Activated CD4-positive, alpha-beta T cell treated with anti-CD3 and anti-CD28 coated beads for 36 hours (primary cell): ENCODE measurements at regions not wholly inside any gene's neighbourhood (a gene's known extent, or its start where the extent isn't known, plus 50 kb on each side); places are given as distances from the start of the nearest gene placed in this dataset.

Source experiments
- ATAC-seq: fragments of 200-7000 bp; cut with Tn5 transposase; one replicate; pipeline ENCODE4 v1.10.0; 2021; ENCODE audit warnings: mild to moderate bottlenecking, moderate library complexity
- CTCF ChIA-PET: fragments of 350-600 bp; sonication (Branson Sonifier 250); formaldehyde crosslinking; loops from one replicate; lab custom pipeline; 2021; ENCODE audit warnings: antibody characterized with exemption; lab: Charles Lee
- POLR2A ChIA-PET: fragments of 350-600 bp; sonication (Branson Sonifier 250); formaldehyde crosslinking; loops from one replicate; lab custom pipeline; 2021; ENCODE audit warnings: antibody characterized with exemption, inconsistent platforms; lab: Charles Lee
- DNase-seq: peaks from one replicate; pipeline ENCODE4 v3.0.0-alpha.2; 2020
- H3K27ac Mint-ChIP-seq: one replicate; pipeline ENCODE4 v1.8.0; 2021; ENCODE audit warnings: mixed read lengths
- H3K27me3 Mint-ChIP-seq: one replicate; pipeline ENCODE4 v1.8.0; 2021; ENCODE audit warnings: mixed read lengths
- H3K36me3 Mint-ChIP-seq: one replicate; pipeline ENCODE4 v1.8.0; 2021; ENCODE audit warnings: low read depth, mixed read lengths
- H3K4me1 Mint-ChIP-seq: one replicate; pipeline ENCODE4 v1.8.0; 2021; ENCODE audit warnings: mixed read lengths
- H3K4me3 Mint-ChIP-seq: one replicate; pipeline ENCODE4 v1.8.0; 2021; ENCODE audit warnings: mild to moderate bottlenecking, moderate library complexity, mixed read lengths
- H3K9me3 Mint-ChIP-seq: one replicate; pipeline ENCODE4 v1.8.0; 2021; ENCODE audit warnings: low read depth, mixed read lengths
- intact Hi-C, 2 experiments: fragments of 100-400 bp; cut with DNase I in 1 of 2; cut with micrococcal nuclease in 1 of 2; formaldehyde crosslinking; loops; one replicate each; pipeline versions ENCODE4 v1.14.2 to v1.15.1; 2022 to 2024; cut with DNase I, micrococcal nuclease

DNA sequence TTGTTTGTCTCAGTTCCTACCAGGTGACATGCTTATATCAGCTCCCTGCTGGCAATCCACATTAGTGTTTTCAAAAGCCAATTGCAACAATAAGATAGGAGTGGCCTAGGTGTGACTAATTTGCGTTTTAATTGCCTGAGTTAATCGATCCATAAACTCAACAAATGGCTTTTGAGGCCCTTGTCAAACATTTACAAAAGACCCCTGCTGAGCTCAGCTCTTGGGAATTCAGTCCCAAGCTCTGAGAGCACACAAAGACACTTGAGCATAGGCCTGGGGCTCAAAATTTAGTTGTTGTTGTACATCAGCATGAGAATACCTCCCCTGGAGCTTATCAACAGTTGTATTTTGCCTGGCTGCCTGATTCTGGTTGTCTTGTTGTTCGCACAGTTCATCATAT is 1134.4 kb upstream of the TSPY4 start:
- POLR2A ChIA-PET, result no interaction called here
- Mint-ChIP-seq H3K4me1 (no peaks in the 10 kb centered on the region), H3K36me3 (no peaks in the 10 kb centered on the region), H3K27ac (no peak overlapping the region), H3K4me3 (no peak overlapping the region), H3K27me3 (no peaks in the 10 kb centered on the region), H3K9me3 (no peaks in the 10 kb centered on the region)
- ATAC-seq (no peak), DNase-seq (no peak)
- CTCF ChIA-PET, result no interaction called here
- intact Hi-C loops, result no loop called here

GRCh38 chrY:8241144-8241543 is 1096.1 kb upstream of the TSPY4 start:
- Mint-ChIP-seq H3K27ac (no peak overlapping the region), H3K4me1 (no peaks in the 10 kb centered on the region), H3K27me3 (no peaks in the 10 kb centered on the region), H3K4me3 (no peak overlapping the region), H3K36me3 (no peaks in the 10 kb centered on the region), H3K9me3 (no peaks in the 10 kb centered on the region)
- ChIA-PET POLR2A (no interaction called here), CTCF (no interaction called here)
- ATAC-seq, result no peak
- peak; percentile 20 for DNase-seq
- intact Hi-C loops, result loop anchor here in 1 of 2 experiments (10.0 kb wide), 1 partner anchor 56 kb away; no protein-coding TSS in a partner anchor

- ATAC-seq (peak; percentile 78), DNase-seq (no peak)
- intact Hi-C loops, result loop anchor here (5.0 kb wide), 2 partner anchors 88 to 108 kb away; no protein-coding TSS in a partner anchor
- Mint-ChIP-seq H3K27me3 (no peaks in the 10 kb centered on the region), H3K9me3 (no peaks in the 10 kb centered on the region), H3K27ac (no peak overlapping the region), H3K4me3 (no peak overlapping the region), H3K36me3 (no peaks in the 10 kb centered on the region), H3K4me1 (peaks cover 13% of the 10 kb centered on the region)
- ChIA-PET CTCF (no interaction called here), POLR2A (no interaction called here)
Measured at GRCh38 chrY:8273807-8274206, 1063.5 kb upstream of the TSPY4 start.

GRCh38 chrY:8305021-8305420 is 1032.2 kb upstream of the TSPY4 start:
- ChIA-PET POLR2A (no interaction called here), CTCF (no interaction called here)
- intact Hi-C loops, result no loop called here
- Mint-ChIP-seq H3K27ac (no peak overlapping the region), H3K27me3 (no peaks in the 10 kb centered on the region), H3K4me3 (no peak overlapping the region), H3K36me3 (no peaks in the 10 kb centered on the region), H3K9me3 (no peaks in the 10 kb centered on the region), H3K4me1 (no peaks in the 10 kb centered on the region)
- ATAC-seq, result no peak
- no peak for DNase-seq

DNA sequence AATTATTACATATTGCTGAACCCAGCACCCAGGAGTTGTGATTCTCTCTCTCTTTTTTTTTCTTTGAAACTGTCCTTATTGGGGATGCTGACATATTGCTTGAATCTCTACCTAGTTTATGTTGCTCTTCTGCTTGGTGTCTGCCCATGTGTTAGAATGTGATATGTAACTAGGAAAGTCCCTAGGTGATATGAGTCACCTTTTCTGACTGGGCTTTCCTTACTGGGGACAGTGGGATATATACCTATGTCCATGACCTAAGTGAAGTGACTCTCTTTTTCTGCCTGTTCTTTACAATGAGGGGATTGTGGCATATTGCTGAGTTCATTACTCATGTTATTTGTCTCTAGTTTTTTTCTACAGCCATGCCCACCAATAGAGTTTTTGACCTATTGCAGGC is 1013.2 kb upstream of the TSPY4 start:
- POLR2A ChIA-PET, result no interaction called here
- DNase-seq (no peak), ATAC-seq (peak; percentile 19)
- Mint-ChIP-seq H3K4me3 (no peak overlapping the region), H3K36me3 (no peaks in the 10 kb centered on the region), H3K4me1 (no peaks in the 10 kb centered on the region), H3K9me3 (no peaks in the 10 kb centered on the region), H3K27ac (no peak overlapping the region), H3K27me3 (no peaks in the 10 kb centered on the region)
- CTCF ChIA-PET, result no interaction called here
- intact Hi-C loops, result no loop called here

DNA sequence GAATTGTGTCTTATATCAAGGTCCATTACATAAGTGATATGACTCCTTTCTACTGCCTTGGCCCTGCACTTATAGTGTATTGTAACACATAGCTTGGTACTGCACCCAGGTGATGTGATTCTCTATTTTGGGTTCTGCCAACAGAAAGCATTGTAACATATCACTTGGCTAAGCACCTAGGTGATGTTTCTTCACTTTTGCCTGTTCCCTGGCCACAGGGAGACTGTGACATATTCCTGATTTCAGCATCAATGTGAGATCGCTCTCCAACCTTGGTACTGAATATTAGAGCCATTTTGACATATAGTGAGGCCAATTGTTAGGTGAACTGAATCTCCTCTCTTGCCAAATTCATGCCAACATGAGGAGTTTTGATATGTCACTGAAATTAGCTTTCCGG is 1010.3 kb upstream of the TSPY4 start:
- H3K27ac Mint-ChIP-seq, result no peak overlapping the region
- ChIA-PET CTCF (no interaction called here), POLR2A (no interaction called here)
- intact Hi-C loops, result no loop called here
- H3K36me3 Mint-ChIP-seq, result no peaks in the 10 kb centered on the region
- H3K4me1 Mint-ChIP-seq, result no peaks in the 10 kb centered on the region
- ATAC-seq (no peak), DNase-seq (no peak)
- H3K27me3 Mint-ChIP-seq, result no peaks in the 10 kb centered on the region
- H3K9me3 Mint-ChIP-seq, result no peaks in the 10 kb centered on the region
- no peak overlapping the region for H3K4me3 Mint-ChIP-seq

DNA sequence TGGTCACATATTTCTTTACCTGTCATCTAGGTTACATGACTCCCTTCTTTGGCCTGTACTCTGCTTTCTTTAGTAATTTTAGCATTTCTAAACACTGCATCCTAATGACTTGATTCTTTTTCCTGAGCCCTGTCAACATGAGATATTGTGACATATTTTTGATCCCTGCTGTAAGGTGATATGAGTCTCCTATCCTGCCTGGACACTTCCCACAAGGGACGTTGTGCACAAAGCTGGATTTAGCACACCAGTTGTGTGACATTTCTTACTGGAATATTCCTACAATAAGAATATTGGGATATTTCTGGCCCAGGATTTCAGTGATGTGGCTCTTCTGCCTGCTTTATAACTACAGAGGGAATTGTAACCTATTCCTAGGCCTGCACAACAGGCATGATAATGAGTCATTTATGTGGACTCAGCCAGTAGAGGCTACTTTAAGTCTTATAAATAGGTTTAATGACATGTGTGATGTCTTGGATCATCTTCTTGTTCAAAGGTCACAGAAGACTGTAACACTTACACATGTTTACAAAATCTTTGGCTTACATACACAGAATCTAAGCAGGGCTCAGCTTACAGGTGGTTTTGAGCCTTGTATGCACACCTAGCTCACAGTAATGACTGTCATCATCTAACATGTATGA is 1009.4 kb upstream of the TSPY4 start:
- H3K4me1 Mint-ChIP-seq, result no peaks in the 10 kb centered on the region
- no peaks in the 10 kb centered on the region for H3K9me3 Mint-ChIP-seq
- H3K27me3 Mint-ChIP-seq, result no peaks in the 10 kb centered on the region
- ATAC-seq, result no peak
- ChIA-PET POLR2A (no interaction called here), CTCF (no interaction called here)
- H3K36me3 Mint-ChIP-seq, result no peaks in the 10 kb centered on the region
- intact Hi-C loops, result no loop called here
- no peak for DNase-seq
- no peak overlapping the region for H3K4me3 Mint-ChIP-seq
- no peak overlapping the region for H3K27ac Mint-ChIP-seq

- intact Hi-C loops, result no loop called here
- DNase-seq (no peak), ATAC-seq (no peak)
- H3K9me3 Mint-ChIP-seq, result no peaks in the 10 kb centered on the region
- CTCF ChIA-PET, result no interaction called here
- no peaks in the 10 kb centered on the region for H3K36me3 Mint-ChIP-seq
- H3K27ac Mint-ChIP-seq, result no peak overlapping the region
- H3K4me1 Mint-ChIP-seq, result no peaks in the 10 kb centered on the region
- no peaks in the 10 kb centered on the region for H3K27me3 Mint-ChIP-seq
- POLR2A ChIA-PET, result no interaction called here
- H3K4me3 Mint-ChIP-seq, result no peak overlapping the region
Measured at GRCh38 chrY:8329431-8329830, 1007.8 kb upstream of the TSPY4 start.

DNA sequence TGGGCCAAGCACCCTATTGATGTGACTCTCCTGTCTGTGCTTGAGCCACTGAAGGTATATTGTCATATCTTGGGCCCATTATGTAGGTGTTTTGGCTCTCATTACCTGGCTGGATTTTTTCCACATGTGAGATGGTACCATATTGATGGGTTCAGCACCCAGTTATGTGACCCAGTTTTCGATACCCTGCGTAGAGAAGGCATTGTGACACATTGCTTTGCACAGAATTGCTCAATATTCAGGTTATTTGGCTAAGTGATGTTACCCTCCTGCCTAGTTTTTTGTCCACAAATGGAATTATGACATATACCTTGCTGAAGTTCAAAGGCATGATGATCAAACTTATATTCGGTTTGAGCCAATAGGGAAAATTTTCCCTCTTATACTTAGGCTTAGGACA is 1007.3 kb upstream of the TSPY4 start:
- DNase-seq (no peak), ATAC-seq (no peak)
- no peak overlapping the region for H3K4me3 Mint-ChIP-seq
- no peak overlapping the region for H3K27ac Mint-ChIP-seq
- ChIA-PET CTCF (no interaction called here), POLR2A (no interaction called here)
- intact Hi-C loops, result no loop called here
- H3K27me3 Mint-ChIP-seq, result no peaks in the 10 kb centered on the region
- H3K9me3 Mint-ChIP-seq, result no peaks in the 10 kb centered on the region
- no peaks in the 10 kb centered on the region for H3K36me3 Mint-ChIP-seq
- H3K4me1 Mint-ChIP-seq, result no peaks in the 10 kb centered on the region

DNA sequence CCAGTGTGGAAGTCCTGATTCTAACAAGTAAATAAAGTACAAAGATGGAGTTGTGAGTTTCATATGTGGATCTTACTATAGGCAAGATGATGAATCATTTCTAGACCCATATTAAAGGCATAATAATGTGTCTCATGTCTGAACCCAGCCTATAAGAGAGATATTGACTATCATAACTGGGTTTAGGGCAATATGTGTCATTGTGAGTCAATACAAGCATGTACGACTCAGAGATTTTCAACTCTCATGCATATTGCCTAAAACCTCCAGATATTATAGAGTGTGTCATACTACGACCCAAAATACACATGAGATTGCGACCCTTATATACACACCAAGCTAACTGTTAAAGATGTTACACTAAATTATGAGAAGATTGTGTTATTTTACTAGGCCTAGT is 1003.9 kb upstream of the TSPY4 start:
- DNase-seq (no peak), ATAC-seq (peak; percentile 51)
- intact Hi-C loops, result no loop called here
- no peak overlapping the region for H3K4me3 Mint-ChIP-seq
- POLR2A ChIA-PET, result no interaction called here
- H3K36me3 Mint-ChIP-seq, result no peaks in the 10 kb centered on the region
- CTCF ChIA-PET, result no interaction called here
- H3K27ac Mint-ChIP-seq, result no peak overlapping the region
- H3K27me3 Mint-ChIP-seq, result no peaks in the 10 kb centered on the region
- no peaks in the 10 kb centered on the region for H3K9me3 Mint-ChIP-seq
- peaks cover 9% of the 10 kb centered on the region for H3K4me1 Mint-ChIP-seq

GRCh38 chrY:8335299-8335835 is 1001.9 kb upstream of the TSPY4 start:
- Mint-ChIP-seq H3K27me3 (no peaks in the 10 kb centered on the region), H3K4me3 (no peak overlapping the region), H3K9me3 (no peaks in the 10 kb centered on the region), H3K27ac (no peak overlapping the region), H3K4me1 (peaks cover 9% of the 10 kb centered on the region), H3K36me3 (no peaks in the 10 kb centered on the region)
- ATAC-seq (peak; percentile 54), DNase-seq (peak; percentile 3)
- intact Hi-C loops, result no loop called here
- ChIA-PET CTCF (no interaction called here), POLR2A (no interaction called here)

DNA sequence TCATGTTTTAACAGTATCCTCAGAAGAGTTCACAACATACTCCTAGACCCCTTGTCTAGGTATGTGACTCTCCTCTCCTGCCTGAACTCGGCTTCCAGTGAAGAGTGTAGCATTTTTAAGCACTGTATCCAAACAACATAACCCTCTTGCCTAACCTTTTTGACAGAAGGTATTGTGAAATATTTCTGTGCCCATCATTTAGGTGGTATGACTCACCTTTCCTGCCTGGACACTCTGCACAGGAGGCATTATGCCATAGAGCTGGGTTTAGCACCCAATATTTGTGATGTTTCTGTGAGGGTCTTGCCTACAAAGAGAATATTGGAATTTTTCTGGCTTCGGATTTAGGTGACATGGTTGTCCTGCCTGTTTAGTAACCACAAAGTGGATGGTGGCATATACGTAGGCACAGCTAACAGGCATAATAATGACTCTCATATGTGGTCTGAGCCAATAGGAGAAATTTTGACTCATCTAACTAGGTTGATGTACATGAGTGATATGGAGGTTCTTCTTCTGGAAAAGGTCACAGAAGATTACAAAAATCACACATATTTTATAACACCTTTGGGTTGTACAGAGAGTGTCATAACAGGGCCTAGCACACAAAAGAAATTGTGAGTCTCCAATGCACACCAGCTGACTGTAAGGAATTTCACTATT is 1001.0 kb upstream of the TSPY4 start:
- Mint-ChIP-seq H3K27ac (no peak overlapping the region), H3K4me3 (no peak overlapping the region), H3K9me3 (no peaks in the 10 kb centered on the region), H3K36me3 (no peaks in the 10 kb centered on the region), H3K27me3 (no peaks in the 10 kb centered on the region), H3K4me1 (peaks cover 9% of the 10 kb centered on the region)
- ChIA-PET CTCF (no interaction called here), POLR2A (no interaction called here)
- DNase-seq (no peak), ATAC-seq (peak; percentile 24)
- intact Hi-C loops, result loop anchor here in 1 of 2 experiments (2.0 kb wide), 1 partner anchor 25 kb away; no protein-coding TSS in a partner anchor
